H9 (cell line): ENCODE measurements at regions not wholly inside any gene's neighbourhood (a gene's known extent, or its start where the extent isn't known, plus 50 kb on each side); places are given as distances from the start of the nearest gene placed in this dataset.

Source experiments
- DNase-seq: peaks from one replicate; pipeline ENCODE4 v3.0.0-alpha.2; 2017
- H2AFZ ChIP-seq: one replicate; pipeline ENCODE4 v1.6.1; 2013; ENCODE audit warnings: mild to moderate bottlenecking, low read length, control low read depth, moderate library complexity
- H2AK5ac ChIP-seq: 2 replicates; pipeline ENCODE4 v1.6.1; 2013; ENCODE audit warnings: low read length, control low read depth, mixed read lengths; ENCODE audit not compliant: insufficient read length
- H2BK120ac ChIP-seq: one replicate; pipeline ENCODE4 v1.6.1; 2013; ENCODE audit warnings: low read depth, mild to moderate bottlenecking, low read length, control low read depth, inconsistent platforms; ENCODE audit not compliant: poor library complexity, severe bottlenecking
- H2BK12ac ChIP-seq: 2 replicates; pipeline ENCODE4 v1.6.1; 2013; ENCODE audit warnings: low read length, control low read depth, mixed read lengths, low read depth; ENCODE audit not compliant: insufficient read length
- H2BK15ac ChIP-seq: 2 replicates; pipeline ENCODE4 v1.6.1; 2013; ENCODE audit warnings: low read depth, low read length, control low read depth
- H2BK20ac ChIP-seq: one replicate; pipeline ENCODE4 v1.6.1; 2013; ENCODE audit warnings: low read depth, mild to moderate bottlenecking, low read length, control low read depth, inconsistent platforms; ENCODE audit not compliant: poor library complexity, severe bottlenecking
- H2BK5ac ChIP-seq: 2 replicates; pipeline ENCODE4 v1.6.1; 2013; ENCODE audit warnings: low read length, control low read depth, mixed read lengths; ENCODE audit not compliant: insufficient read length
- H3K14ac ChIP-seq: 2 replicates; pipeline ENCODE4 v1.6.1; 2013; ENCODE audit warnings: low read length, control low read depth; ENCODE audit not compliant: insufficient read depth
- H3K18ac ChIP-seq: 2 replicates; pipeline ENCODE4 v1.6.1; 2013; ENCODE audit warnings: low read depth, mild to moderate bottlenecking, mixed read lengths, low read length, control low read depth; ENCODE audit not compliant: insufficient read length
- H3K23ac ChIP-seq: 2 replicates; pipeline ENCODE4 v1.6.1; 2013; ENCODE audit warnings: low read length, control low read depth, mixed read lengths, low read depth; ENCODE audit not compliant: insufficient read length
- H3K23me2 ChIP-seq: 2 replicates; pipeline ENCODE4 v1.6.1; 2013; ENCODE audit warnings: low read depth, mild to moderate bottlenecking, mixed read lengths, low read length, control low read depth; ENCODE audit not compliant: insufficient read length, poor library complexity, severe bottlenecking
- H3K27ac ChIP-seq: 2 replicates; pipeline ENCODE4 v1.5.1; 2013; ENCODE audit warnings: low read length, control low read depth, mixed read lengths, low read depth; ENCODE audit not compliant: insufficient read length
- H3K27me3 ChIP-seq: 2 replicates; pipeline ENCODE4 v1.6.1; 2013; ENCODE audit warnings: low read length, control low read depth, inconsistent platforms; ENCODE audit not compliant: insufficient read depth
- H3K4ac ChIP-seq: 2 replicates; pipeline ENCODE4 v1.6.1; 2013; ENCODE audit warnings: low read depth, mild to moderate bottlenecking, control low read depth, inconsistent platforms, low read length, moderate library complexity
- H3K4me1 ChIP-seq: 2 replicates; pipeline ENCODE4 v1.6.1; 2013; ENCODE audit warnings: low read length, control low read depth, inconsistent platforms; ENCODE audit not compliant: insufficient read depth
- H3K4me2 ChIP-seq: 2 replicates; pipeline ENCODE4 v1.6.1; 2013; ENCODE audit warnings: low read length, control low read depth, mixed read lengths; ENCODE audit not compliant: insufficient read length, insufficient read depth
- H3K56ac ChIP-seq: 2 replicates; pipeline ENCODE4 v1.6.1; 2013; ENCODE audit warnings: low read depth, mild to moderate bottlenecking, mixed read lengths, low read length, control low read depth; ENCODE audit not compliant: insufficient read length
- H3K79me1 ChIP-seq: 2 replicates; pipeline ENCODE4 v1.6.1; 2013; ENCODE audit warnings: low read depth, mild to moderate bottlenecking, moderate library complexity, low read length, control low read depth, inconsistent platforms; ENCODE audit not compliant: insufficient read depth, poor library complexity, severe bottlenecking
- H3K79me2 ChIP-seq: 2 replicates; pipeline ENCODE4 v1.6.1; 2013; ENCODE audit warnings: low read length, control low read depth, inconsistent platforms; ENCODE audit not compliant: insufficient read depth
- H3K9ac ChIP-seq: 2 replicates; pipeline ENCODE4 v1.6.1; 2013; ENCODE audit warnings: low read length, control low read depth, mixed read lengths; ENCODE audit not compliant: insufficient read length; ENCODE audit errors: extremely low read depth
- H3K9me3 ChIP-seq: one replicate; pipeline ENCODE4 v1.6.1; 2013; ENCODE audit warnings: low read depth, low read length, inconsistent platforms; ENCODE audit not compliant: control insufficient read depth
- H3T11ph ChIP-seq: one replicate; pipeline ENCODE4 v1.6.1; 2013; ENCODE audit warnings: mild to moderate bottlenecking, low read length, control low read depth, inconsistent platforms
- H4K20me1 ChIP-seq: one replicate; pipeline ENCODE4 v1.6.1; 2013; ENCODE audit not compliant: control insufficient read depth, insufficient read length, insufficient read depth
- H4K5ac ChIP-seq: 2 replicates; pipeline ENCODE4 v1.6.1; 2013; ENCODE audit warnings: low read depth, mild to moderate bottlenecking, mixed read lengths, low read length, control low read depth; ENCODE audit not compliant: insufficient read length
- H4K8ac ChIP-seq: replicated peaks from 2 replicates; pipeline ENCODE4 v1.6.1; 2013; ENCODE audit warnings: low read length, control low read depth, mixed read lengths, low read depth; ENCODE audit not compliant: insufficient read length
- H4K91ac ChIP-seq: 2 replicates; pipeline ENCODE4 v1.6.1; 2013; ENCODE audit warnings: low read depth, mild to moderate bottlenecking, moderate library complexity, mixed read lengths, low read length, control low read depth; ENCODE audit not compliant: insufficient read length
- H3K27ac Mint-ChIP-seq, 3 experiments: 2 replicates in 2 of 3; 3 replicates in 1 of 3; pipeline ENCODE4 v1.8.0; 2020 to 2021; ENCODE audit warnings: mixed read lengths in 3 of 3, mild to moderate bottlenecking in 1 of 3, moderate library complexity in 1 of 3
- H3K27me3 Mint-ChIP-seq: 2 replicates; pipeline ENCODE4 v1.8.0; 2021; ENCODE audit warnings: low read depth, mild to moderate bottlenecking, moderate library complexity, mixed read lengths
- H3K36me3 Mint-ChIP-seq, 3 experiments: 2 replicates in 2 of 3; 3 replicates in 1 of 3; pipeline ENCODE4 v1.8.0; 2020 to 2021; ENCODE audit warnings: low read depth in 3 of 3, mixed read lengths in 3 of 3; ENCODE audit not compliant: insufficient read depth in 1 of 3
- H3K4me1 Mint-ChIP-seq, 2 experiments: 2 replicates each; pipeline ENCODE4 v1.8.0; 2020; ENCODE audit warnings: mixed read lengths in 2 of 2
- H3K4me3 Mint-ChIP-seq, 2 experiments: 2 replicates in 1 of 2; 3 replicates in 1 of 2; pipeline ENCODE4 v1.8.0; 2020 to 2021; ENCODE audit warnings: mild to moderate bottlenecking in 2 of 2, mixed read lengths in 2 of 2, moderate library complexity in 1 of 2
- H3K9me3 Mint-ChIP-seq, 2 experiments: 2 replicates in 1 of 2; 3 replicates in 1 of 2; pipeline ENCODE4 v1.8.0; 2020; ENCODE audit warnings: mild to moderate bottlenecking in 2 of 2, mixed read lengths in 2 of 2, moderate library complexity in 1 of 2
- WGBS: extraction: QIAGEN DNeasy Blood & Tissue Kit; methylation state at CpG from one replicate; pipeline ENCODE4 v1.1.7; 2013; ENCODE audit warnings: missing lambda C conversion rate, low lambda C conversion rate, mixed read lengths; ENCODE audit not compliant: insufficient read length; ENCODE audit errors: extremely low coverage; 5-methylcytosine and 5-hydroxymethylcytosine counted together
- TF ChIP-seq, protein P1 (sequence below): fragments of 200-600 bp; sonication (generic); conservative IDR thresholded peaks from 3 replicates; pipeline ENCODE4 v1.8.0; 2021; ENCODE audit warnings: antibody characterized with exemption, mild to moderate bottlenecking

DNA sequence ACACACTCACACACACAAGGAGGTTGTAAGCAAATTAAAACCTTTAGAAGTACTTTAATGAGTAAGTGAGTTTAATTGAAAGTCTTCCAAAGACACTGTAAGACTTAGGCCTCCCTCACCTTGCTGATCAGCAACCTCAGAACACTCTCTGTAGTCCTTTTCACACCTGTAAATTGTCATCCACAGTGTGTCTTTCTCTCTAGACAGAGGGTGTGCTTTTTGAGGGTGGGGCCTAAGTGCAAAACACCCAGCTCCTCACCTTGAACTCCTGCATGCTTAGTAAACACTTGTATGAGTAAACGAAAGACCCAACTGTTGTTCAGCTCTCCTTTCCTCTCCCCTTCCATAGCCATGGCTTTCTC lies 183.2 kb upstream of the IL12A start:
- H4K5ac ChIP-seq: no peak overlapping the region
- H2AK5ac ChIP-seq: no peak overlapping the region
- Mint-ChIP-seq H3K9me3 (no peaks in the 10 kb centered on the region; a peak in 1 of 5 replicates), H3K27me3 (peaks cover 34% of the 10 kb centered on the region), H3K27ac (no peak overlapping the region), H3K4me1 (peaks cover 4 to 5% of the 10 kb centered on the region in 2 experiments), H3K36me3 (no peaks in the 10 kb centered on the region), H3K4me3 (no peak overlapping the region)
- H4K8ac ChIP-seq: no peak overlapping the region
- WGBS: no CpG with 5 or more reads among the region's 1 CpG
- no peaks in the 10 kb centered on the region for H3K4me1 ChIP-seq
- H3K14ac ChIP-seq: no peak overlapping the region
- H2BK120ac ChIP-seq: no peak overlapping the region
- H4K91ac ChIP-seq: no peak overlapping the region
- no peak overlapping the region for H3T11ph ChIP-seq
- TF ChIP-seq, protein P1, sequence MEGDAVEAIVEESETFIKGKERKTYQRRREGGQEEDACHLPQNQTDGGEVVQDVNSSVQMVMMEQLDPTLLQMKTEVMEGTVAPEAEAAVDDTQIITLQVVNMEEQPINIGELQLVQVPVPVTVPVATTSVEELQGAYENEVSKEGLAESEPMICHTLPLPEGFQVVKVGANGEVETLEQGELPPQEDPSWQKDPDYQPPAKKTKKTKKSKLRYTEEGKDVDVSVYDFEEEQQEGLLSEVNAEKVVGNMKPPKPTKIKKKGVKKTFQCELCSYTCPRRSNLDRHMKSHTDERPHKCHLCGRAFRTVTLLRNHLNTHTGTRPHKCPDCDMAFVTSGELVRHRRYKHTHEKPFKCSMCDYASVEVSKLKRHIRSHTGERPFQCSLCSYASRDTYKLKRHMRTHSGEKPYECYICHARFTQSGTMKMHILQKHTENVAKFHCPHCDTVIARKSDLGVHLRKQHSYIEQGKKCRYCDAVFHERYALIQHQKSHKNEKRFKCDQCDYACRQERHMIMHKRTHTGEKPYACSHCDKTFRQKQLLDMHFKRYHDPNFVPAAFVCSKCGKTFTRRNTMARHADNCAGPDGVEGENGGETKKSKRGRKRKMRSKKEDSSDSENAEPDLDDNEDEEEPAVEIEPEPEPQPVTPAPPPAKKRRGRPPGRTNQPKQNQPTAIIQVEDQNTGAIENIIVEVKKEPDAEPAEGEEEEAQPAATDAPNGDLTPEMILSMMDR: no peak; the same call in 2 of the 3 replicates
- H2BK20ac ChIP-seq: no peak overlapping the region
- no peak overlapping the region for H3K9ac ChIP-seq
- H3K18ac ChIP-seq: no peak overlapping the region
- no peak for DNase-seq
- H3K9me3 ChIP-seq: no peaks in the 10 kb centered on the region
- no peak overlapping the region for H2BK15ac ChIP-seq
- no peak overlapping the region for H3K56ac ChIP-seq
- H3K23ac ChIP-seq: no peak overlapping the region
- H3K79me1 ChIP-seq: no peaks in the 10 kb centered on the region
- H2BK12ac ChIP-seq: no peak overlapping the region
- H3K79me2 ChIP-seq: no peaks in the 10 kb centered on the region
- no peaks in the 10 kb centered on the region for H3K23me2 ChIP-seq
- H3K4me2 ChIP-seq: no peak overlapping the region
- no peak overlapping the region for H2AFZ ChIP-seq
- H2BK5ac ChIP-seq: no peak overlapping the region
- no peak overlapping the region for H3K27ac ChIP-seq
- H3K27me3 ChIP-seq: peaks cover 15% of the 10 kb centered on the region
- no peaks in the 10 kb centered on the region for H4K20me1 ChIP-seq
- no peak overlapping the region for H3K4ac ChIP-seq
